K562 (cell line): ENCODE measurements at regions not wholly inside any gene's neighbourhood (a gene's known extent, or its start where the extent isn't known, plus 50 kb on each side); places are given as distances from the start of the nearest gene placed in this dataset.

Source experiments
- CTCFL ChIP-seq: IDR thresholded peaks from 2 replicates; pipeline ENCODE4 v1.6.1; 2011; ENCODE audit warnings: borderline replicate concordance, low read depth, mild to moderate bottlenecking, moderate library complexity, low read length; ENCODE audit not compliant: insufficient read depth, poor library complexity, severe bottlenecking
- RAD51 ChIP-seq: fragments of 450-650 bp; IDR thresholded peaks from 2 replicates; pipeline ENCODE4 v1.7.1; 2016; ENCODE audit warnings: low read depth, mild to moderate bottlenecking, borderline replicate concordance

- TF ChIP-seq RAD51 (no peak), CTCFL (no peak)
These were observed 82.9 kb upstream of the SETBP1 start for GRCh38 chr18:44597797-44598196.
